Fibroblast of mammary gland (primary cell): ENCODE measurements at regions not wholly inside any gene's neighbourhood (a gene's known extent, or its start where the extent isn't known, plus 50 kb on each side); places are given as distances from the start of the nearest gene placed in this dataset.
"Not testable (repeated sequence)": the region's sequence is repeated elsewhere in the genome, so short reads cannot be mapped to it uniquely, and the experiment has no call there.

ENCODE experiments used
- DNase-seq: peaks from one replicate; pipeline ENCODE4 v3.0.0-alpha.2; 2010; ENCODE audit warnings: low read depth
- H3K4me3 ChIP-seq: 2 replicates; pipeline ENCODE4 v1.5.1; 2011; ENCODE audit warnings: low read depth, mild to moderate bottlenecking, low read length, moderate library complexity; ENCODE audit not compliant: control insufficient read depth
- CTCF ChIP-seq: conservative IDR thresholded peaks from 2 replicates; pipeline ENCODE4 v1.5.1; 2011; ENCODE audit warnings: low read depth, low read length, inconsistent platforms; ENCODE audit not compliant: control insufficient read depth, insufficient read depth

- H3K4me3 ChIP-seq: no peak overlapping the region
- TF ChIP-seq CTCF: no peak
- no peak for DNase-seq
Measured at GRCh38 chr5:135262364-135262763, 136.7 kb downstream of the MACROH2A1 start.

- not testable (repeated sequence) for H3K4me3 ChIP-seq, DNase-seq
Measured at GRCh38 chr5:135260108-135260507, 138.9 kb downstream of the MACROH2A1 start.

- H3K4me3 ChIP-seq: no peak overlapping the region
- TF ChIP-seq CTCF: no peak
- DNase-seq: no peak
Measured at GRCh38 chr5:135255461-135256178, 143.4 kb downstream of the MACROH2A1 start.

- H3K4me3 ChIP-seq: no peak overlapping the region
- no peak for TF ChIP-seq CTCF
- DNase-seq: no peak
Measured at GRCh38 chr5:135254183-135254582, 144.8 kb downstream of the MACROH2A1 start.

GRCh38 chr5:135253601-135254178 lies 145.3 kb downstream of the MACROH2A1 start:
- TF ChIP-seq CTCF: no peak
- H3K4me3 ChIP-seq: no peak overlapping the region
- no peak for DNase-seq

GRCh38 chr5:135251093-135251492 lies 147.9 kb downstream of the MACROH2A1 start:
- no peak for DNase-seq
- no peak for TF ChIP-seq CTCF

GRCh38 chr5:135250671-135251070 lies 148.4 kb downstream of the MACROH2A1 start:
- no peak for TF ChIP-seq CTCF
- no peak overlapping the region for H3K4me3 ChIP-seq
- DNase-seq: no peak

More at GRCh38 chr5:135251093-135251492, 147.9 kb downstream of the MACROH2A1 start:
- H3K4me3 ChIP-seq: no peak overlapping the region
